HEK293T (cell line): ENCODE measurements at regions not wholly inside any gene's neighbourhood (a gene's known extent, or its start where the extent isn't known, plus 50 kb on each side); places are given as distances from the start of the nearest gene placed in this dataset.

Experiments
- FOXA1 ChIP-seq: fragments of 450-650 bp; IDR thresholded peaks from 2 replicates; pipeline ENCODE4 v1.6.1; 2016; ENCODE audit warnings: mild to moderate bottlenecking
- HDGF ChIP-seq: fragments of 450-650 bp; IDR thresholded peaks from 2 replicates; pipeline ENCODE4 v1.6.1; 2017; ENCODE audit warnings: antibody characterized with exemption, borderline replicate concordance
- NFRKB ChIP-seq: fragments of 450-650 bp; IDR thresholded peaks from 2 replicates; pipeline ENCODE4 v1.6.1; 2016; ENCODE audit warnings: mild to moderate bottlenecking, moderate library complexity
- PKNOX1 ChIP-seq: fragments of 450-650 bp; IDR thresholded peaks from 2 replicates; pipeline ENCODE4 v1.6.1; 2016
- SP1 ChIP-seq: fragments of 450-650 bp; IDR thresholded peaks from 2 replicates; pipeline ENCODE4 v1.6.1; 2017
- SUZ12 ChIP-seq: fragments of 450-650 bp; IDR thresholded peaks from 2 replicates; pipeline ENCODE4 v1.6.1; 2016; ENCODE audit warnings: mild to moderate bottlenecking
- ZNF384 ChIP-seq: fragments of 450-650 bp; IDR thresholded peaks from 2 replicates; pipeline ENCODE4 v1.6.1; 2016

DNA sequence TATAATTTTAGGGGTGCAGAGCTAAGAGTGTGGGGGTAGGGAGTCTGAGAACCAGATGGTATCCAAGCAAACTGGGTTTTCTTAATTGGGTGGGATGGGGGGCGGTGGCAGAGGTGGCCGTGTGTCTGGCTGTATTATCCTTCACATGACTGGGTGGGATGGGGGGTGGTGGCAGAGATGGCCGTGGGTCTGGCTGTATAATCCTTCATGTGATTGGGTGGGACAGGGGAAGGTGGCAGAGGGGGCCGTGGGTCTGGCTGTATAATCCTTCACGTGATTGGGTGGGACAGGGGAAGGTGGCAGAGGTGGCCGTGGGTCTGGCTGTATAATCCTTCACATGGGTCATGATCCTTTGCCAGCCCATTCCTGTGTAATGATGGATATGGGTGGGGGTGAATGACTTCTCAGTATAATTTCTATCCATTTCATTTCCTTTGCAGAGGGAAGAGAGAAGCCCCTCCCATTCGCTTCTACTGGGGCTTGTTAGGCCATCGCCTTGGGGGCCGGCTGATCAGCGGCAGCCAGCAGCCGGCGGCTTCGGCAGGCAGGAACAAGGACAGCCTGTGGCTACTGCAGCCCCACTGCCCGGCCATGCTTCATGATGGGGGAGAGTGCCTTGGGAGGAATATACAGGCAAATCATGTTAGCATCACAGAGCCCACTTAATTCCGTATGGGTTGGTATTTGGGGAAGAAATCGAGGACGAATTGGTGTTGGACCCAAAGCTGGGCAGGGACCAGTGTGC is 179.6 kb upstream of the MKI67 start:
- no peak for TF ChIP-seq SUZ12
- no peak for TF ChIP-seq FOXA1
- TF ChIP-seq HDGF: no peak
- no peak for TF ChIP-seq ZNF384
- no peak for TF ChIP-seq SP1
- TF ChIP-seq NFRKB: no peak
- TF ChIP-seq PKNOX1: no peak
